Osteocyte (in vitro differentiated cells): ENCODE measurements at regions not wholly inside any gene's neighbourhood (a gene's known extent, or its start where the extent isn't known, plus 50 kb on each side); places are given as distances from the start of the nearest gene placed in this dataset.
"Not testable (repeated sequence)": the region's sequence is repeated elsewhere in the genome, so short reads cannot be mapped to it uniquely, and the experiment has no call there.

Source experiments
- DNase-seq: peaks from one replicate; pipeline ENCODE4 v3.0.0; 2021; ENCODE audit warnings: mixed read lengths; ENCODE audit not compliant: unreplicated experiment; ENCODE audit errors: extremely low spot score
- H3K27ac Mint-ChIP-seq: one replicate; pipeline ENCODE4 v1.8.0; 2021; ENCODE audit warnings: mild to moderate bottlenecking, mixed read lengths; ENCODE audit not compliant: unreplicated experiment
- H3K27me3 Mint-ChIP-seq: one replicate; pipeline ENCODE4 v1.8.0; 2021; ENCODE audit warnings: mixed read lengths; ENCODE audit not compliant: unreplicated experiment
- H3K36me3 Mint-ChIP-seq: one replicate; pipeline ENCODE4 v1.8.0; 2021; ENCODE audit warnings: mixed read lengths; ENCODE audit not compliant: unreplicated experiment
- H3K4me1 Mint-ChIP-seq: one replicate; pipeline ENCODE4 v1.8.0; 2021; ENCODE audit warnings: mixed read lengths; ENCODE audit not compliant: unreplicated experiment
- H3K4me3 Mint-ChIP-seq: one replicate; pipeline ENCODE4 v1.8.0; 2021; ENCODE audit warnings: mild to moderate bottlenecking, moderate library complexity, mixed read lengths; ENCODE audit not compliant: unreplicated experiment
- H3K9me3 Mint-ChIP-seq: one replicate; pipeline ENCODE4 v1.8.0; 2021; ENCODE audit warnings: mixed read lengths; ENCODE audit not compliant: unreplicated experiment
- CTCF ChIP-seq: fragments of 200-600 bp; sonication (generic); IDR thresholded peaks from 2 replicates; pipeline ENCODE4 v1.5.0; 2021; ENCODE audit warnings: antibody characterized with exemption, mild to moderate bottlenecking, moderate library complexity

- no peak for TF ChIP-seq CTCF
- Mint-ChIP-seq H3K27ac (no peak overlapping the region), H3K27me3 (peaks cover 51% of the 10 kb centered on the region), H3K9me3 (peaks cover 6% of the 10 kb centered on the region), H3K36me3 (peaks cover 3% of the 10 kb centered on the region), H3K4me1 (peaks cover 3% of the 10 kb centered on the region), H3K4me3 (no peak overlapping the region)
- DNase-seq: no peak
These were observed 111.7 kb downstream of the ADRA2C start for GRCh38 chr4:3877868-3878267.

GRCh38 chr4:3878678-3879077, 112.5 kb downstream of the ADRA2C start:
- Mint-ChIP-seq H3K4me3 (no peak overlapping the region), H3K4me1 (peaks cover 3% of the 10 kb centered on the region), H3K9me3 (peaks cover 6% of the 10 kb centered on the region), H3K36me3 (peaks cover 3% of the 10 kb centered on the region), H3K27ac (no peak overlapping the region), H3K27me3 (peaks cover 45% of the 10 kb centered on the region)
- no peak for DNase-seq
- TF ChIP-seq CTCF: no peak

- Mint-ChIP-seq H3K4me3 (no peak overlapping the region), H3K27me3 (peaks cover 47% of the 10 kb centered on the region), H3K9me3 (peaks cover 6% of the 10 kb centered on the region), H3K4me1 (peaks cover 3% of the 10 kb centered on the region), H3K27ac (no peak overlapping the region), H3K36me3 (peaks cover 3% of the 10 kb centered on the region)
- DNase-seq: no peak
- TF ChIP-seq CTCF: no peak
These were observed 113.8 kb downstream of the ADRA2C start for GRCh38 chr4:3879681-3880614.

- Mint-ChIP-seq H3K4me3 (no peak overlapping the region), H3K27me3 (peaks cover 52% of the 10 kb centered on the region), H3K9me3 (peaks cover 6% of the 10 kb centered on the region), H3K36me3 (peaks cover 3% of the 10 kb centered on the region), H3K4me1 (peaks cover 3% of the 10 kb centered on the region), H3K27ac (no peak overlapping the region)
- peak; percentile 73 for TF ChIP-seq CTCF
- DNase-seq: peak; percentile 89
These were observed 114.5 kb downstream of the ADRA2C start for GRCh38 chr4:3880615-3881120.

- not testable (repeated sequence) for H3K36me3 Mint-ChIP-seq, DNase-seq
- peaks cover 62% of the 10 kb centered on the region for H3K27me3 Mint-ChIP-seq
These were observed 116.2 kb downstream of the ADRA2C start for GRCh38 chr4:3882316-3882885.

GRCh38 chr4:3884261-3884660, 118.1 kb downstream of the ADRA2C start:
- not testable (repeated sequence) for H3K36me3 Mint-ChIP-seq, DNase-seq, H3K4me1 Mint-ChIP-seq, H3K4me3 Mint-ChIP-seq, H3K27ac Mint-ChIP-seq, H3K9me3 Mint-ChIP-seq
- H3K27me3 Mint-ChIP-seq: peaks cover 54% of the 10 kb centered on the region

More at GRCh38 chr4:3882316-3882885, 116.2 kb downstream of the ADRA2C start:
- not testable (repeated sequence) for H3K27ac Mint-ChIP-seq, H3K4me3 Mint-ChIP-seq, H3K9me3 Mint-ChIP-seq, H3K4me1 Mint-ChIP-seq
